HG02759 (cell line): ENCODE measurements at regions not wholly inside any gene's neighbourhood (a gene's known extent, or its start where the extent isn't known, plus 50 kb on each side); places are given as distances from the start of the nearest gene placed in this dataset.
"Not testable (repeated sequence)": the region's sequence is repeated elsewhere in the genome, so short reads cannot be mapped to it uniquely, and the experiment has no call there.

Experiments
- ATAC-seq: cut with Tn5 transposase; IDR thresholded peaks from one replicate; pipeline ENCODE4 v1.9.1; 2021; ENCODE audit warnings: mild to moderate bottlenecking, moderate library complexity; ENCODE audit not compliant: unreplicated experiment

- ATAC-seq: not testable (repeated sequence)
Measured at GRCh38 chrX:123788193-123788592, 55.3 kb upstream of the THOC2 start.

GRCh38 chrX:123788744-123789143 lies 55.9 kb upstream of the THOC2 start:
- no peak for ATAC-seq

GRCh38 chrX:123797543-123798447 lies 62.1 kb upstream of the XIAP start:
- no peak for ATAC-seq

GRCh38 chrX:123798706-123799430 lies 61.0 kb upstream of the XIAP start:
- not testable (repeated sequence) for ATAC-seq

- ATAC-seq: no peak
Measured at GRCh38 chrX:123801901-123802300, 58.0 kb upstream of the XIAP start.

GRCh38 chrX:123803331-123803983 lies 56.4 kb upstream of the XIAP start:
- peak; percentile 46 for ATAC-seq

GRCh38 chrX:123803984-123804365 lies 55.9 kb upstream of the XIAP start:
- not testable (repeated sequence) for ATAC-seq

GRCh38 chrX:123807835-123808416 lies 51.9 kb upstream of the XIAP start:
- ATAC-seq: no peak

GRCh38 chrX:123809854-123810375 lies 49.9 kb upstream of the XIAP start:
- no peak for ATAC-seq
